Ishikawa (cell line): ENCODE measurements at regions not wholly inside any gene's neighbourhood (a gene's known extent, or its start where the extent isn't known, plus 50 kb on each side); places are given as distances from the start of the nearest gene placed in this dataset.

Experiments
- CEBPB ChIP-seq: IDR thresholded peaks from 2 replicates; pipeline ENCODE4 v1.6.1; 2012
- CREB1 ChIP-seq: IDR thresholded peaks from 2 replicates; pipeline ENCODE4 v1.6.1; 2012; ENCODE audit warnings: low read depth
- EGR1 ChIP-seq: IDR thresholded peaks from 2 replicates; pipeline ENCODE4 v1.6.1; 2012
- EP300 ChIP-seq: IDR thresholded peaks from 2 replicates; pipeline ENCODE4 v1.6.1; 2012; ENCODE audit warnings: borderline replicate concordance
- FOXM1 ChIP-seq: IDR thresholded peaks from 2 replicates; pipeline ENCODE4 v1.6.1; 2012; ENCODE audit warnings: low read depth, borderline replicate concordance
- MAX ChIP-seq: IDR thresholded peaks from 2 replicates; pipeline ENCODE4 v1.6.1; 2012
- NFIC ChIP-seq: IDR thresholded peaks from 2 replicates; pipeline ENCODE4 v1.6.1; 2012
- RAD21 ChIP-seq: IDR thresholded peaks from 2 replicates; pipeline ENCODE4 v1.6.1; 2012; ENCODE audit warnings: low read depth
- TAF1 ChIP-seq: IDR thresholded peaks from 2 replicates; pipeline ENCODE4 v1.6.1; 2012; ENCODE audit warnings: low read depth, mild to moderate bottlenecking
- TCF12 ChIP-seq: IDR thresholded peaks from 2 replicates; pipeline ENCODE4 v1.6.1; 2012; ENCODE audit warnings: low read depth
- TEAD4 ChIP-seq: IDR thresholded peaks from 2 replicates; pipeline ENCODE4 v1.6.1; 2012
- USF1 ChIP-seq: IDR thresholded peaks from 2 replicates; pipeline ENCODE4 v1.6.1; 2012
- YY1 ChIP-seq: IDR thresholded peaks from 2 replicates; pipeline ENCODE4 v1.6.1; 2012; ENCODE audit warnings: low read depth
- ZBTB7A ChIP-seq: IDR thresholded peaks from 2 replicates; pipeline ENCODE4 v1.6.1; 2012; ENCODE audit warnings: low read depth
- TF ChIP-seq, protein P1 (sequence below): IDR thresholded peaks from 2 replicates; pipeline ENCODE4 v1.6.1; 2012; ENCODE audit warnings: low read depth, mild to moderate bottlenecking

GRCh38 chr4:4719436-4719835 is 140.0 kb upstream of the MSX1 start:
- TF ChIP-seq USF1 (no peak), RAD21 (no peak), EP300 (no peak), CREB1 (no peak), TAF1 (no peak), FOXM1 (no peak), TCF12 (no peak), YY1 (no peak)
- TF ChIP-seq, protein P1, sequence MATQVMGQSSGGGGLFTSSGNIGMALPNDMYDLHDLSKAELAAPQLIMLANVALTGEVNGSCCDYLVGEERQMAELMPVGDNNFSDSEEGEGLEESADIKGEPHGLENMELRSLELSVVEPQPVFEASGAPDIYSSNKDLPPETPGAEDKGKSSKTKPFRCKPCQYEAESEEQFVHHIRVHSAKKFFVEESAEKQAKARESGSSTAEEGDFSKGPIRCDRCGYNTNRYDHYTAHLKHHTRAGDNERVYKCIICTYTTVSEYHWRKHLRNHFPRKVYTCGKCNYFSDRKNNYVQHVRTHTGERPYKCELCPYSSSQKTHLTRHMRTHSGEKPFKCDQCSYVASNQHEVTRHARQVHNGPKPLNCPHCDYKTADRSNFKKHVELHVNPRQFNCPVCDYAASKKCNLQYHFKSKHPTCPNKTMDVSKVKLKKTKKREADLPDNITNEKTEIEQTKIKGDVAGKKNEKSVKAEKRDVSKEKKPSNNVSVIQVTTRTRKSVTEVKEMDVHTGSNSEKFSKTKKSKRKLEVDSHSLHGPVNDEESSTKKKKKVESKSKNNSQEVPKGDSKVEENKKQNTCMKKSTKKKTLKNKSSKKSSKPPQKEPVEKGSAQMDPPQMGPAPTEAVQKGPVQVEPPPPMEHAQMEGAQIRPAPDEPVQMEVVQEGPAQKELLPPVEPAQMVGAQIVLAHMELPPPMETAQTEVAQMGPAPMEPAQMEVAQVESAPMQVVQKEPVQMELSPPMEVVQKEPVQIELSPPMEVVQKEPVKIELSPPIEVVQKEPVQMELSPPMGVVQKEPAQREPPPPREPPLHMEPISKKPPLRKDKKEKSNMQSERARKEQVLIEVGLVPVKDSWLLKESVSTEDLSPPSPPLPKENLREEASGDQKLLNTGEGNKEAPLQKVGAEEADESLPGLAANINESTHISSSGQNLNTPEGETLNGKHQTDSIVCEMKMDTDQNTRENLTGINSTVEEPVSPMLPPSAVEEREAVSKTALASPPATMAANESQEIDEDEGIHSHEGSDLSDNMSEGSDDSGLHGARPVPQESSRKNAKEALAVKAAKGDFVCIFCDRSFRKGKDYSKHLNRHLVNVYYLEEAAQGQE, result no peak

GRCh38 chr4:4717692-4718091 is 141.8 kb upstream of the MSX1 start:
- peak; percentile 44; the same call in 1 of the 2 replicates for TF ChIP-seq TEAD4
- TF ChIP-seq EGR1, result no peak

- TF ChIP-seq CREB1, result no peak
Measured at GRCh38 chr4:4714331-4714730, 145.1 kb upstream of the MSX1 start.

DNA sequence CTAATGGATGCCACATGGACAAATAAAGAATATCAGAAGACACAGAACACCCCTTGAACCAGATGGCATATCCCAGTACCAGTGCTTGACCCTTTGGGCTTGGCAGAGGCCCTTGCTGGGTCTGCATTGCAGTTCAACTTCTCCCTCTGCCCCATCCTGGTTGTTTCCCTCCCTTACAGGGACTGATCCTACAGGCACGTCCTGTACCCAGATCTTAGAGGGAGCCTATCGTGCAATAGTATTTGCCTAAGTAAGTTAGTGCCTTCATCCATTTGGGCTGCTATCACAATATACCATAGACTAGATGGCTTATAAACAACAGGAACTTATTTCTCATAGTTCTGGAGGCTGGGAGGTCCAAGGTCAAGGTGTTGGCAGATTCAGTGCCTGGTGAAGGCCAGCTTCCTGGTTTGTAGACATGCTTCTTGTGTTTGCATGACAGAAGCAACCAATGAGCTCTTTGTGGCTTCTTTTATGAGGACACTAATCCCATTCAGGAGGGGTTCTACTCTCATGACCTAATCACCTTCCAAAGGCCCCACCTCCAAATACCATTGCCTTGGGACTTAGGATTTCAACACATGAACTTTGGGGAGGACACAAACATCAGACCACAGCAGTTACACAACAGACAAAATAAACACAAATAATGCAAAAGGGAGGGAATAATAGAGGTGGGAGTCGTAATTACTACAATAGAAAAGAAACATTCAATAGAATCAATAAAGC is 146.5 kb upstream of the MSX1 start:
- no peak for TF ChIP-seq USF1
- no peak for TF ChIP-seq EP300
- TF ChIP-seq, protein P1, result no peak
- TF ChIP-seq NFIC, result no peak
- TF ChIP-seq CEBPB, result no peak
- TF ChIP-seq TEAD4, result no peak
- no peak for TF ChIP-seq TCF12
- TF ChIP-seq EGR1, result no peak

GRCh38 chr4:4711902-4712301 is 147.6 kb upstream of the MSX1 start:
- TF ChIP-seq TEAD4 (peak; percentile 53; the same call in 1 of the 2 replicates), MAX (no peak)

DNA sequence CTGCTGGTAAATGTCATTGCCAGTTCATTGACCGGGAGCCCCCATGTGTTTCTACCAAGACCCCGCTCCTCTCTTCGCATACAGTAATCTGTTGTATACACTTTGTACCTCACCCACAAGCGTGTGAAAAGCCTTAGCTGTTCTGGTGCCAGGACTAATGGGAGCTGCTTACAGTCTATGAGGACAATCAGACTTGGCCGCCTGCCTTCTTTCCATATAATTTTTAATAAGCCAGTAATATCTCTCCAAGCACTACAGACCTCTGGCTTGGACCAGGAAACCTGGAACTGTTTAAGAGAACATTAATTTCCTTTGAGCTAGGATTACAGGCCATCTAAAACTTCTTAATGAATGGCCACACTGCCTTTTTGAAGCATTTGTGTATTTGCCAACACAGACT is 149.7 kb upstream of the MSX1 start:
- TF ChIP-seq TCF12, result no peak
- TF ChIP-seq, protein P1, result no peak
- no peak for TF ChIP-seq TAF1
- TF ChIP-seq USF1, result no peak
- no peak for TF ChIP-seq EP300
- no peak for TF ChIP-seq RAD21
- no peak for TF ChIP-seq CREB1
- TF ChIP-seq CEBPB, result no peak
- TF ChIP-seq YY1, result no peak
- no peak for TF ChIP-seq ZBTB7A
- TF ChIP-seq FOXM1, result no peak
- no peak for TF ChIP-seq MAX
- no peak for TF ChIP-seq TEAD4
- no peak for TF ChIP-seq NFIC
- no peak for TF ChIP-seq EGR1
